ENCODE measurements at regions not wholly inside any gene's neighbourhood (a gene's known extent, or its start where the extent isn't known, plus 50 kb on each side); places are given as distances from the start of the nearest gene placed in this dataset.

- no peak for TF ChIP-seq ZNF664 (tag by site-specific recombination; IDR thresholded peaks at IDR 0.05)
- TF ChIP-seq ZNF354C (tag by site-specific recombination; IDR thresholded peaks at IDR 0.05; ENCODE audit: borderline replicate concordance, low read depth), result no peak
- TF ChIP-seq ZNF600 (tag by site-specific recombination; IDR thresholded peaks at IDR 0.05), result no peak
- no peak for TF ChIP-seq ZBTB49 (tag by site-specific recombination; IDR thresholded peaks at IDR 0.05; ENCODE audit: low read depth)
- no peak for TF ChIP-seq ZBTB48 (tag by site-specific recombination; IDR thresholded peaks at IDR 0.05)
- TF ChIP-seq PATZ1 (tag by site-specific recombination; IDR thresholded peaks at IDR 0.05), result no peak
- no peak for TF ChIP-seq PRDM10 (tag by site-specific recombination; IDR thresholded peaks at IDR 0.05)
- TF ChIP-seq SP2 (tag by site-specific recombination; IDR thresholded peaks at IDR 0.05), result no peak
- TF ChIP-seq ZNF391 (tag by site-specific recombination; IDR thresholded peaks at IDR 0.05; ENCODE audit: borderline replicate concordance, low read depth), result no peak
- TF ChIP-seq RBAK (tag by site-specific recombination; IDR thresholded peaks at IDR 0.05), result no peak
- no peak for TF ChIP-seq ZNF248 (tag by site-specific recombination; IDR thresholded peaks at IDR 0.05)
- TF ChIP-seq ZNF18 (tag by site-specific recombination; IDR thresholded peaks at IDR 0.05), result no peak
- TF ChIP-seq ZNF529 (tag by site-specific recombination; IDR thresholded peaks at IDR 0.05; ENCODE audit: insufficient replicate concordance), result no peak
- TF ChIP-seq PRDM1 (tag by site-specific recombination; IDR thresholded peaks at IDR 0.05), result no peak
These were observed 71.8 kb upstream of the STAM2 start (continued) for GRCh38 chr2:152247337-152247695.

- H3K27ac ChIP-seq (ENCODE audit: extremely low read depth, low read depth, low read length), result no peak overlapping the region
- POLR2A ChIA-PET, result no interaction called here
- no peak overlapping the region for H3K4me3 ChIP-seq (ENCODE audit: low read depth, low read length)
- CTCF ChIA-PET, result no interaction called here
- TF ChIP-seq ZNF148 (tag by site-specific recombination; IDR thresholded peaks at IDR 0.05; ENCODE audit: borderline replicate concordance), result no peak
- TF ChIP-seq ZSCAN30 (tag by site-specific recombination; IDR thresholded peaks at IDR 0.05), result no peak
- TF ChIP-seq SALL2 (tag by site-specific recombination; IDR thresholded peaks at IDR 0.05; ENCODE audit: borderline replicate concordance), result no peak
- TF ChIP-seq ZNF473 (tag by site-specific recombination; IDR thresholded peaks at IDR 0.05), result no peak
- no peak for TF ChIP-seq ZNF26 (tag by site-specific recombination; IDR thresholded peaks at IDR 0.05)
- H3K4me1 ChIP-seq (ENCODE audit: control insufficient read depth, insufficient read depth, low read length), result no peaks in the 10 kb centered on the region
- H3K9me3 ChIP-seq (ENCODE audit: control insufficient read depth, insufficient read depth, low read depth, low read length), result no peaks in the 10 kb centered on the region
- no peaks in the 10 kb centered on the region for H3K36me3 ChIP-seq (ENCODE audit: control insufficient read depth in 2 of 2, insufficient read depth in 1 of 2, low read length in 2 of 2)
These were observed 75.0 kb upstream of the STAM2 start for GRCh38 chr2:152250421-152251100.

Data from HEK293 (cell line).